MM.1S (cell line): ENCODE measurements at regions not wholly inside any gene's neighbourhood (a gene's known extent, or its start where the extent isn't known, plus 50 kb on each side); places are given as distances from the start of the nearest gene placed in this dataset.

Source experiments
- EZH2 ChIP-seq: fragments of 300-600 bp; sonication (generic); optimal IDR thresholded peaks from 2 replicates; pipeline ENCODE3; 2017; ENCODE audit warnings: low read depth, mild to moderate bottlenecking, antibody characterized with exemption, low read length, mixed read lengths
- EZH2phosphoT487 ChIP-seq: fragments of 300-600 bp; sonication (generic); IDR thresholded peaks from 2 replicates; pipeline ENCODE4 v1.6.1; 2018; ENCODE audit warnings: antibody characterized with exemption, low read length
- TF ChIP-seq, protein P1 (sequence below): fragments of 300-600 bp; sonication (generic); IDR thresholded peaks from 2 replicates; pipeline ENCODE4 v1.5.1; 2016; ENCODE audit warnings: antibody characterized with exemption, low read length, mixed read lengths

DNA sequence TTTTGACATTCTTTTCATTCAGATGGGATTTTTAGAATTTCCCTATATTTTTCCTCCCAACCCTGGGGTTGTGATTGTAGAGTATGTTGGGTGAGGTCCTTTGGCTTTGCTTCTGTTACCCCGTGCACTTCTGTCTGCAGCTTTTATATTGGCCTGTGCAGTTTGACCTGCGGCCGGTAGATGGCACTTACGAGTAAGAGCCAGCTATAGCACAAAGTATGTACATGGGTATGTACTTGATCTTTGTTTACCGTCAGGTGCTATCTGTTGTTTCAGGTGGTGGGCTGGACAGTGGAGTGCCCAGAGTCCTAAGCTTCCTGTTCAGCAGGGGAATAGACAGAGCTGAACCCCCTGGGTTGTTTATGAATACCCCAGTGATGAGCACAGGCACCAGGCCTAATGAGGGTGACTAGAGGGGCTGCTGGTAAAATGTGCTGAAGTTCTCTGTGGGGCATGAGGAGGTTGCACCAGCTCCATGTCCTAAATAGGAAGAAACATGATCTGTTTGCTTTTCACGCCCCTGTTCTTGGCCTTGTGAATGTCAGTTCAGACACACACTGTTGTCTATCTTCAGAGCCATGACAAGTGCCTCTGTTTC, 58.9 kb upstream of the THUMPD2 start:
- TF ChIP-seq, protein P1, sequence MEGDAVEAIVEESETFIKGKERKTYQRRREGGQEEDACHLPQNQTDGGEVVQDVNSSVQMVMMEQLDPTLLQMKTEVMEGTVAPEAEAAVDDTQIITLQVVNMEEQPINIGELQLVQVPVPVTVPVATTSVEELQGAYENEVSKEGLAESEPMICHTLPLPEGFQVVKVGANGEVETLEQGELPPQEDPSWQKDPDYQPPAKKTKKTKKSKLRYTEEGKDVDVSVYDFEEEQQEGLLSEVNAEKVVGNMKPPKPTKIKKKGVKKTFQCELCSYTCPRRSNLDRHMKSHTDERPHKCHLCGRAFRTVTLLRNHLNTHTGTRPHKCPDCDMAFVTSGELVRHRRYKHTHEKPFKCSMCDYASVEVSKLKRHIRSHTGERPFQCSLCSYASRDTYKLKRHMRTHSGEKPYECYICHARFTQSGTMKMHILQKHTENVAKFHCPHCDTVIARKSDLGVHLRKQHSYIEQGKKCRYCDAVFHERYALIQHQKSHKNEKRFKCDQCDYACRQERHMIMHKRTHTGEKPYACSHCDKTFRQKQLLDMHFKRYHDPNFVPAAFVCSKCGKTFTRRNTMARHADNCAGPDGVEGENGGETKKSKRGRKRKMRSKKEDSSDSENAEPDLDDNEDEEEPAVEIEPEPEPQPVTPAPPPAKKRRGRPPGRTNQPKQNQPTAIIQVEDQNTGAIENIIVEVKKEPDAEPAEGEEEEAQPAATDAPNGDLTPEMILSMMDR, result peak; percentile 94
- TF ChIP-seq EZH2, result no peak
- TF ChIP-seq EZH2phosphoT487, result no peak
